Mucosa of descending colon (tissue), 3 donors: ENCODE measurements at regions not wholly inside any gene's neighbourhood (a gene's known extent, or its start where the extent isn't known, plus 50 kb on each side); places are given as distances from the start of the nearest gene placed in this dataset.
A peak's percentile ranks its signal among the peaks of the same experiment; 100 is the strongest.

ENCODE experiments used
- ATAC-seq: fragments of 200-7000 bp; cut with Tn5 transposase; one replicate; pipeline ENCODE4 v1.9.1; 2020; ENCODE audit warnings: mild to moderate bottlenecking, moderate library complexity
- DNase-seq, 3 donors: peaks; one replicate each; pipeline ENCODE4 v3.0.0-alpha.2; 2020
- H3K36me3 ChIP-seq: fragments of 200-600 bp; one replicate; pipeline ENCODE4 v1.8.0; 2021; ENCODE audit warnings: low read depth, mild to moderate bottlenecking
- H3K4me1 ChIP-seq: fragments of 200-600 bp; one replicate; pipeline ENCODE4 v1.8.0; 2021; ENCODE audit warnings: low read depth, mild to moderate bottlenecking
- H3K4me3 ChIP-seq: fragments of 200-600 bp; one replicate; pipeline ENCODE4 v1.8.0; 2021; ENCODE audit warnings: mild to moderate bottlenecking
- H3K9me3 ChIP-seq: fragments of 200-600 bp; one replicate; pipeline ENCODE4 v1.8.0; 2021; ENCODE audit warnings: mild to moderate bottlenecking
- intact Hi-C, 2 donors: fragments of 100-400 bp; cut with DNase I in 1 of 2; cut with micrococcal nuclease in 1 of 2; formaldehyde crosslinking; loops; one replicate each; pipeline versions ENCODE4 v1.11.0 to v1.11.1; 2022; cut with DNase I, micrococcal nuclease
- TF ChIP-seq, protein P1 (sequence below): fragments of 200-600 bp; IDR thresholded peaks from one replicate; pipeline ENCODE4 v1.8.0; 2022; ENCODE audit warnings: antibody characterized with exemption, mild to moderate bottlenecking
- donor health status: DM: no; HTN: no; CAD: no; lungs with moderate emphysema.
- donor health status: DM: no; HTN: no; CAD: no.
- donor health status: DM: no; HTN: yes; CAD: no.

DNA sequence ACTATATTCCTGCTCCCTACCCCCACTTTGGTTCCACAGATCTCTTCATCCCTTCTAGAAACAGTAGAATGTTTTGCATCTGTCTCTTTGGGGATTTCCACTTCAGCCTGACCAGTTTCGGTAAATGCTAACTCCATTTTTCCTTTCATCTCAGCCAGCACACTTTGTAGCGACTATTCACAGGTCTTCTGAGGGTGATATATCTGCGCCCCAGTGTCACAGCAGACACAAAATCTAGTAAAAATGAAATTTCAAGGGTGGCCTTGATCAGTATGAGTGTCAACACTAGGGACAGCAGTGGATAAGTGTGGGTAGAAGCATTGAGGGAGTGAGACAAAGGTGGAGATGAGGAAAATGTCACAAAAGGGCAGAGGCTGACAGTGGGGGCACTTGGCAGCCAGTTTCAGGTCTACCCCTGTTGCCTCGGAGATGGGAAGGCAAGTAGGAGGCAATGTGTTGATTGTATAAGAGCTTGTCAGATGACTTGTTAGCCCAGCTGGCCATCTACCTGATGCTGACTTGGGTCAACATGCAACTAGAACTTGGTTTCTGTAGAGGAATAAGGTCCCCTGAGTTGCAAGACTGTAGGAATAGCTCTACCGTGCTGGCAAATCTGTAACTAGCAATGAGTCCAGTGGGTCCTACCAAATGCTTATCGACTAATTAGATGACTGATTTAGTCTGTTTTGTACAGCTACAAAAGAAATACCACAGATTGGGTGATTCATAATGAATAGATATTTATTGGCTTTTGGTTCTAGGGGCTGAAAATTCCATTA lies 60.7 kb downstream of the CXCR4 start:
- Histone ChIP-seq H3K9me3 (no peaks in the 10 kb centered on the region), H3K4me1 (no peaks in the 10 kb centered on the region), H3K4me3 (no peak overlapping the region), H3K36me3 (no peaks in the 10 kb centered on the region)
- ATAC-seq (peak; percentile 17), DNase-seq (no peak)
- intact Hi-C loops, result no loop called here
- TF ChIP-seq, protein P1, sequence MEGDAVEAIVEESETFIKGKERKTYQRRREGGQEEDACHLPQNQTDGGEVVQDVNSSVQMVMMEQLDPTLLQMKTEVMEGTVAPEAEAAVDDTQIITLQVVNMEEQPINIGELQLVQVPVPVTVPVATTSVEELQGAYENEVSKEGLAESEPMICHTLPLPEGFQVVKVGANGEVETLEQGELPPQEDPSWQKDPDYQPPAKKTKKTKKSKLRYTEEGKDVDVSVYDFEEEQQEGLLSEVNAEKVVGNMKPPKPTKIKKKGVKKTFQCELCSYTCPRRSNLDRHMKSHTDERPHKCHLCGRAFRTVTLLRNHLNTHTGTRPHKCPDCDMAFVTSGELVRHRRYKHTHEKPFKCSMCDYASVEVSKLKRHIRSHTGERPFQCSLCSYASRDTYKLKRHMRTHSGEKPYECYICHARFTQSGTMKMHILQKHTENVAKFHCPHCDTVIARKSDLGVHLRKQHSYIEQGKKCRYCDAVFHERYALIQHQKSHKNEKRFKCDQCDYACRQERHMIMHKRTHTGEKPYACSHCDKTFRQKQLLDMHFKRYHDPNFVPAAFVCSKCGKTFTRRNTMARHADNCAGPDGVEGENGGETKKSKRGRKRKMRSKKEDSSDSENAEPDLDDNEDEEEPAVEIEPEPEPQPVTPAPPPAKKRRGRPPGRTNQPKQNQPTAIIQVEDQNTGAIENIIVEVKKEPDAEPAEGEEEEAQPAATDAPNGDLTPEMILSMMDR, result no peak

DNA sequence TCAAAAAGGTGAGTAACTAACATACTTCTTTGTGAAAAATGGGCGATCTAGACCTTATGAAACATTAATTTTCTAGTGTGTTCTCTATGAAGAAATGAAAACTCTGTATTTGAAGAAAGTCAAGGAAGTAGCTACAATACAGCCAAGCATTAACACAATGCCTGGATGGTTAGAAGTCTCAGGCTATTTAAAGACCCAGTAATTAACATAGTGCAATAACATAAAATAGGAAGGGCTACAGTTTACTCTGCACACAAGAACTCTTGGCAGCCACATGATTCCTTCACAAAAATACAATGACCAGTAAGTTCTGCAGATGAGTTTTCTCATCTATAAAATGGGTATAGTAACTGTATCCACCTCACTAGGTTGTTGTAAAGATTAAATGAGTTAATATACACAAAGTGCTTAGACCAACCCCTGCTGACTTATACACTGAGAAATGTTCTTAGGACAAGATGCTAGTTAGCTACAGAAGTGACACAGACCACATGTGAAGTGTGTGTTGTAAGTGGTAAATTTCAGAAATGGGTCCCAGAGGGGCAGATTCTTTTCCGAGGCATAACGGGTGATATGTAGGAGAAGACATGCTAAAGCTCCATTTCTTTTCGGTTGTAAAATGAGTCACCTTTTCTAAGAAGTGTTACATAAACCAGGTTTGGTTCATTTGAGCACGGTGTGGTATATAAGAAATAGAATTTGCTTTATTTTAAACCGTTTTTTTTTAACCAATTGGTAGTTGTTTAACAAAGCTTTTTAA lies 61.8 kb downstream of the CXCR4 start:
- Histone ChIP-seq H3K36me3 (no peaks in the 10 kb centered on the region), H3K4me1 (no peaks in the 10 kb centered on the region), H3K4me3 (no peak overlapping the region), H3K9me3 (no peaks in the 10 kb centered on the region)
- TF ChIP-seq, protein P1, result no peak
- intact Hi-C loops, result no loop called here
- no peak for DNase-seq
- ATAC-seq, result no peak

DNA sequence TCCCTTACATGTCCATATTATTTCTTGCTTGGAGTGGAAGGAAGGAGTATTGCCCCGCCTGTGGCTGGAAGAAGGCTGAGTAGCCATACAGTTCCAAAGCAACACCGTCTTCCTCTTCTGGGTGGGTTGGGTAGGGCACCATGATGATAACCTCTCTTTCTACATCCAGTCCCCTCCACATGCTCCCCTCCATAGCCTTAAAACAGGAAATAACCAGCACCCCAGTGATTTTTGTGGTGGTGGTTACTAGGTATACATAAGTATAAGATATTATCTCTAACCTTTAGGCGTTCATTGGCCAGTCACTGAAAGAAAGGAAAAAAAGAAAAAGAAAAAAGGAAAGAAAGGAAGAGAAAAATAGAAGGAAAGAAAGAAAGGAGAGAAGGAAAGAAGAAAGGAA lies 63.1 kb downstream of the CXCR4 start:
- no peaks in the 10 kb centered on the region for H3K4me1 ChIP-seq

GRCh38 chr2:136052369-136053362 lies 65.3 kb downstream of the CXCR4 start:
- intact Hi-C loops, result no loop called here
- TF ChIP-seq, protein P1, result no peak
- no peaks in the 10 kb centered on the region for H3K36me3 ChIP-seq
- DNase-seq (no peak), ATAC-seq (no peak)
- H3K9me3 ChIP-seq, result no peaks in the 10 kb centered on the region
- H3K4me1 ChIP-seq, result no peaks in the 10 kb centered on the region
- no peak overlapping the region for H3K4me3 ChIP-seq

More for the DNA sequence above, 63.1 kb downstream of the CXCR4 start:
- no peak overlapping the region for H3K4me3 ChIP-seq
- DNase-seq, result no peak
- TF ChIP-seq, protein P1, result no peak
- H3K36me3 ChIP-seq, result no peaks in the 10 kb centered on the region
- H3K9me3 ChIP-seq, result no peaks in the 10 kb centered on the region
- intact Hi-C loops, result no loop called here
- no peak for ATAC-seq

DNA sequence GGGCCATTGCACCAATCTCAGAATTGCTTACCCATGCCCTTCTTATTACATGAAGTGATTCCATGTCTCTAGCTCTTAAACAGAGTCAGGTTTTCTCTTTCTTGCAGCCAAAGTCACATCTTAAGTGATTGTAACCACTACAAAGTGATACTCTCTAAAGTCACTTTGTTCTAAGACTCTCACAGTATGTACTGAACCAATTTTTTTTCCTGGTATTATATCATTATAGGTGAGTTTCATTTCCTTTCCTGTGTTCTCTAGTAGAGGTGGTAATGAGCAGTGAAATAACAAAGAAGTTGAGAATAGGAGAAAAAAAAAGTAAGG lies 66.3 kb upstream of the DARS1 start:
- ATAC-seq, result peak; percentile 38

More for the DNA sequence above, 66.3 kb upstream of the DARS1 start:
- intact Hi-C loops, result no loop called here
- no peaks in the 10 kb centered on the region for H3K4me1 ChIP-seq
- DNase-seq, result no peak
- TF ChIP-seq, protein P1, result no peak
- H3K36me3 ChIP-seq, result no peaks in the 10 kb centered on the region
- H3K9me3 ChIP-seq, result no peaks in the 10 kb centered on the region
- H3K4me3 ChIP-seq, result no peak overlapping the region
